HG03175 (cell line): ENCODE measurements at regions not wholly inside any gene's neighbourhood (a gene's known extent, or its start where the extent isn't known, plus 50 kb on each side); places are given as distances from the start of the nearest gene placed in this dataset.
"Not testable (repeated sequence)": the region's sequence is repeated elsewhere in the genome, so short reads cannot be mapped to it uniquely, and the experiment has no call there.

Experiments
- ATAC-seq: cut with Tn5 transposase; IDR thresholded peaks from one replicate; pipeline ENCODE4 v1.9.1; 2021; ENCODE audit warnings: mild to moderate bottlenecking, moderate library complexity; ENCODE audit not compliant: unreplicated experiment

DNA sequence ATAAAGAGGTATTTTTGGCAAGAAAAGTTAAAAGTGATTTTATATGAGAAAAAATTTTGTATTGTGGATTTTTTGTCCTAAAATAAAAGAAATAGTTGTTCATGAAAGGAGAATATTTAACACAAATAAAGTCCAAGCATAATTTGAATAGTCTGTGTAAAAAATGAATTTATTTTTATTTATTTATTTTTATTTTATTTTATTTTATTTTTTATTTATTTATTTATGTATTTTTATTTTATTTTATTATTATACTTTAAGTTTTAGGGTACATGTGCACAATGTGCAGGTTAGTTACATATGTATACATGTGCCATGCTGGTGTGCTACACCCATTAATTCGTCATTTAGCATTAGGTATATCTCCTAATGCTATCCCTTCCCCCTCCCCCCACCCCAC, 948.9 kb upstream of the ADGRB3 start:
- ATAC-seq, result not testable (repeated sequence)

DNA sequence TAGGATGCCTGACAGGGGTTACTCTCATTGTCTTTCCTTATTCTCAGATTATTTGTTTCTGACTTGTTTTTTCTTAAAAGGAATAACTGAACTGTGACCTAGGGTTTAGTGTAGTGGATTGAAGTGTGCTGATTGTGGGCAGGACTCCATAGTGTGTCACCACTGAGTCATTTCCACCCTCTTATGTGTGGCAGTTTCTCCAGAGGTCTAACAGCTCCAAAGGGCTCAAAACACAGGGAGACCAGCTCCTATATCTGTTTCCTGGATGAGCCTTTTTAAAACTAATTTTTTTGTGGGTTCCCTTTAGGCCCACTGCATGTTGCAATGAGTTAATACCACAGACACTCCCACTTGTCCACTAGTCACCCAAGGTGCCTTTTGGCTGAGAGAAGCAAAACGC, 951.1 kb upstream of the ADGRB3 start:
- no peak for ATAC-seq

DNA sequence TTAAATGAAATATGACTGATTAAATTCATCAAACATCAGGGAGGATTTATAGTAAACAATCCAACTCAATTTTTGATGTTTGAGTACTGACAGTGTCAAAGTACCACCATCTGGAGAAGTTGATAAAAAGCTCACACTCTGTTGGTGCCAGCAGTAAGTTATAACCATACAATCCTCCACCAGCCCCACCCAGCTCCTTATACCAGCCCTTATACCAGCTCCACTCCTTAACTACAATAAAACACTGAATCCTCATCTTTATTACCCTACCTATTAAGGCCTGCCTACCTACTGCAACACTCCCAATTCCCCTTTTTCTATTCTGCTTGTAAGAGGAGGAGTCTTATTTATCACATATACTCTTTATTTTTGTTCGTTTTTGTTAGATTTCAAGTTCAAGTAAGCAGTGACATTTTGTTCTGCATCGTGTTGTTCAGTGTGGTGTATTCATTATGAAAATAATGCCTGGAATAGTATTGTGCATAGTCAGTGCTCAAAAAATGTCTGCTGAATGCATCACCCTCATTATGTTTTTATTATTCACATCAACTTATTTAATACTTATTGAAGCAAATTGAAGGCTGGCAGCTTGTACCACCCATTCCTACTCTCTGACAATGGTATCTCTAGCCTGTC, 954.7 kb upstream of the ADGRB3 start:
- ATAC-seq, result no peak

DNA sequence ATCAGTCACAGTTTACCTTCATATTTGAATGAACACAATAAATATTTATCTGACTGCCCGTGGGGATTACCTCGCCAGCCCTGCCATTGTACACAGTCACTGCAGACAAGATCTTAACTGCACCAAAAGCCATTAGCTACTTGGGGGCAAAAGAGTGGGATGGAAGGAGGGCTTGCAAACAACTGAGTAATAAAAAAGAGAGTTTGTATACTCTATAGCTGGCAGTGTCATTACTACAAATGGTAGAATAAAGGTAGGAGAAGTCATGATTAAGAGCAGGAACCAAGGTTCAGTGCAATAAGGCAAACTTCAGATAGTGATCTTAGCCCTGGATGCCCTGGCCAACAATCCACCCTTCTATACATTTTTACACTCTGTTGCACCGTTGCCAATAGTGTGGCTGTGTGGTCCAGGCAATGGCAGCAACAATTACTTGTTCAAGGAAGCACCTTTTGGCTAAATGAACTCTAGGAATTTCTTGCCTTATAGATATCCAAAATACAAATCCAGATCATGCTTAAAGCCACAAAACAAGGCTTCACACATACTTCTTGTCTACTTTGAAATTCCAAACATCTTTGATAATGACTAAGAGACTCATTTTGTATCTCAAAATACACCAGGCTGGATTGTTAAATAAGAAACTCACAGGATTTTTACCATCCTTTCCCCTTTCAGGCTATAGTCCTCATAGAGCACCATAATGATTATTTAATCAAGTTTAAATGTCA, 955.4 kb upstream of the ADGRB3 start:
- no peak for ATAC-seq

DNA sequence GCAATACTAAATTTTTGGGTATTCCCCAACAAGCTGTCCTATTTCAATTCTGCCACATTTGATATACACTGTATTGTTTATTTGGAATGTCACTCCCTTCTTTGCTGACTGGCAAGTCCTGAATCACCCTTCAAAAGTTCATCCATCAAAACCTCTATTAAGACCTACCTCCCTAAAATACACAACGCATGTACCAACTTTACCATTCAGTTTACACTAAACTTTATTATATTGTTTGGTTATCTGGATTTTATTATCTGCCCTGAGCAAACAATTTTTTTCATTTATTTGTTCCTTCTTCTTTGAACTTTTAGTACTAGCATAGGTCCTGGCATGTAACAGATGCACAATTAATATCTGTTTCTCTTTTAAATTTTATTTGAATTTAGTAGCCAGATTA, 958.2 kb upstream of the ADGRB3 start:
- ATAC-seq, result no peak

DNA sequence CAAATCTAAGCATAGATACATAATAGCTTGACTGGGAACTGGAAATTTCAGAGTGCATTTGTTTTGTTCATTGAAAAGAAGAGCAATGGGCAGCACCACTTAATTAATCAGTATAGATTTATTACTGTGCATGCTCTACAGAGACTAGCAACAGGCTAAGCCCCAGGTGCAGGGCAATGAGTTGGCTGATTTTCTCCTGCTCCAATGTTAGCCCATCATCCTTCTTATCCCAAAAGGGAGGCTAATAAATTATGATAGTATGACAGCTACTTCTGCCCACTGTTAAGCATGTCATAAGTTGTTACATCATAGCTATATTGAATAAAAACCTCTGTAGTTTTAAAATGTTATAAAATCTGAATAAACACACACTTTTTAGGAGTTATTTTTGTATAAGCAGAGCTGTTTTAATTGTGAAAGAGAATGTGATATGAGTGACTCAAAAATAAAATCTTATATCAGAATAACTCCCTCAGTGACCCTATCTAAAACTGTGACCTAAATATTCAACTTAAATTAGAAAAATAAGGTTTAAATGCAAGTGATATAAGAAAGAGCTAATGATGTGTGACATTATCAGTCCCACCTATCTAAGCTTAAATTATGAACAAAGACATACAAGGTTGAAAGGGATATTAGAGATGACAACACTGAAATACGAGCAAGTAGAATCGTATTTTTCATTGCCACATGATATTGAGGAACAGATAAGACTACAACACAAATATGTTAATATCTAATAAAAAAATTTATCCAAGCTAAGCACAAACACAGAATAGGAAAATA, 967.3 kb upstream of the ADGRB3 start:
- ATAC-seq, result no peak

DNA sequence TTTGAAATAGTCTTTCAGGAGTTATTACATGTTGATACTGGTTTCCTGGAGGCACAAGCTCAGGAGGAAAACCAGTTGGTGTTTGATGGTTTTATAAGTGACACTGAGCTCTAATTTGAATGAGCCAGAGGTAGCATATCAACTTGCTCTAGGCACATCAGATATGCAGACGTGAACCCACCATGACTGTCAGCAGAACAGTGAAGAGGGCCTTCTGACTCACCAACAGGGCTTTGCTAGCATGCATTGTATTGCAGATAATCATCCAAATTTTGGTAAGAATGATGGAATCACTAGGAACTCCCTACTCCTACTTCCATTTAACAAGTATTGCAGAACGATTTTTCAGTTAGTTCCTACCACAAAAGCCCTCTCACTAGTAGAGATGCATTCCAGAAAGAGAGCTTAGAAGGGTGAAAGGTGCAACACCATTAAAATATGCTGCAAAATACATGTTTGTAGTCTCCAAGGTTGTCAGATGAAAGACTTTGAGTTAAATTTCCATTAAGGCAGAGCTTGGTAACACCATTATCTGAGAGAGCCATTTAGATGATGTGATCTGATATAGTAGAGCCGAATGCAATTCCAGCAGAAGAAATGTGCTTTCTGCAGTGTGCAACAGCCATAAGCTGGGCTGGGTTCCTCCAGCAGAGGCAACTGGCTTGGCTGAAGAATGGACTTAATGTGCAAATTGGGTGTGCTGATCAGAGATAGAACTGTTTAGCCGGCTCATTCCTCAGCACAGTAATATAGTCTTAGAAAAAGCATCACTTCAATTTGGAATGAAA, 968.7 kb upstream of the ADGRB3 start:
- ATAC-seq, result no peak

DNA sequence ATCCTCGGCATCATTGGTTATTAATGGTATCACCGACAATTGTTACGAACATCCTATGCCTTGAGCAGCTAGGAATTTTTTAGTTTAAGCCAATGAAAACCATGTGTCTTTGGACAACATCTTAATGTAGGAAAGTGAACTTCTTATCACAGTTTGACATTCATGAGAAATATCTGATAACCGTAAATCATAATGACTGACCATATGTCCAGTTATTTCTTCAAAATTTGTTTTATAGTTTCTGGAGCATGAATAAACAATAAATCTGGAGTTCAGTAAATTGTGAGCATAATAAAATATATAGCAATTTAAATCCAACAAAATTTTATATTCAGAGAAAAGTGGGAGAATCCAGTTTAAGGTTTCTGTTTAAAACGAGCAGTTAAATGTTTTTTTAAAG, 970.1 kb upstream of the ADGRB3 start:
- ATAC-seq, result no peak

DNA sequence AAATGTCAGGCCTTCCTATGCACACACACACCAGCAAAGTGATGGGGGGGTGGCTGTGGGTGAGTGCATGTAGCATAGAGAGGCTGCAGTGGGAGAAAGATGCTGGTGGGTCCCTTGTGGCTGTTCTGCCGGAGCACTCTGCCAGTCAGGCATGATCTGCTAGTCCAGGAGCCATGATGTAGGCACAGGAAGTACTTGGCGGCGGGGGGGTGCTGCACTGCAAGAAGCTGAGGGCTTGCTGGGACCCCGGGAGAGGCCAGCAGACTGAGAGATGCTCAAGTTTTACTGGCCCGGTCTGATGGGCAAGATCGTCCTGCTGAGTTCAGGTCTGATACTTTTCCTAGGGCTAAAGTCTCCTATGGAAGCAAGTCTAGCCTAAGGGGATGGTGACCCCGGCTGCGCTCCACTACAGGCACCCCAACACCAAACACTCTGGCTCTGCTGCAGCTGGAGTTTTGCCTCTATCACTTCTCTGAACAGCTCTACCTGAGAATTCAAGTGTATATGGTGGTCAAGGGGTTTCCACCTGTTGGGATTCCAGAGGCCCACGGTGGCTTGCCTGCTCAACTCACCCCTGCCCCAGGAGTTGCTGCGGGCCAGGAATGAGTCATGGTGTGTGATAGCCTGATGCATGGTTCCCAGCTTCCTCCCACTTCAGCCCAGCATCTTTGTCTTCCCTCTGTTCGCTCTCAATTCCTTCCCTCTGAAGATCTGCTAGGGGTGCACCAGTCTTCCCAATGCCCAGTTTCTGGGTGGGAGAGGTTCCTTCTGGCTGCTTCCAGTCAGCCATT, 971.8 kb upstream of the ADGRB3 start:
- no peak for ATAC-seq

DNA sequence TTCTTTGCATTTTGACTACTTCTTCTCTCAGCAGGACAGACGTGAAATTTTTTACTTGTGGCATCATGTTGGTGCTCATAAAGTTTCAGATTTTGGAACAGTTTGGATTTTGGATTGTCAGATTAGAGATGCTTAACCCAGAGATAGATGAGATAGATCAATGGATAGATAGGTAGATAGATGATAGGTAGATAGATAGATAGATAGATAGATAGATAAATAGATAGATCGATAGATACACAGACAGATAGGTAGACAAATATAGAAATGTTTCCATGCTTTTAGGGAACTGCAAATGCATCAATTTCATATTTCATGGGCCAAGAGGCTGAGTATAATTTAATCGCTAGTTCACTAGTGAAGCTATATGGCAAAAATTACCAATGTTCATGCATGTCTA, 981.5 kb upstream of the ADGRB3 start:
- no peak for ATAC-seq

DNA sequence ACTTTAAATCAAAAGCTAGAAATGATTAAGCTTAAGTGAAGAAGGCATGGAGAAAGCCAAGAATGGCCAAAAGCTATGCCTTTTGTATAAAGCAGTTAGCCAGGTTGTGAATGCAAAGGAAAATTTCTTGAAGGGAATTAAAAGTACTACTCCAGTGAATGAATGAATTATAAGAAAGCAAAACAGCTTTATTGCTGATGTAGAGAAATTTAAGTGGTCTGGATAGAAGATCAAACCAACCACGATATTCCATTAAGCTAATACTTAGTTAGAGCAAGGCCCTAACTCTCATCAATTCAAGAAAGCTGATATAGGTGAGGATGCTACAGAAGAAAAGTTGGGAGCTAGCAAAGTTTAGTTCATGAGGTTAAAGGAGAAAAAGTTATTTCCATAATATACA, 988.5 kb upstream of the ADGRB3 start:
- ATAC-seq, result no peak

DNA sequence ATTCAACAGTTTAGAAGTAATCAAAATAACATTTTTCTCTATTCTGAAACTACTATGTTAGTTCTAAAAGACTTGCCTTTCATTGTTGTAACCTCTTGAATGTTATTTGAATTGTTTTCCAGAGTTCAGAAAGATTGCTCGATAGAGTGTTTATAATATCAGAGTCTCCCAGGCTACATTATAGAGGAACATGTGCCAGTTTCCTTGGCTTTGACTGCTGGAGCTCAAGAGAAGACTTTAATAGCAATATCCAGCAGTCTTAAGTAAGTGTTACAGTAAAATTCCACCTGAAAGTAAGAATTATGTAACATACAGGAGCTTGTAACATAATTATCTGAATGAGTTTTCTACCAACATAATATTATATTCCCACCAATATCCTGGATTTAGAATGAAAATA, 991.8 kb upstream of the ADGRB3 start:
- no peak for ATAC-seq

DNA sequence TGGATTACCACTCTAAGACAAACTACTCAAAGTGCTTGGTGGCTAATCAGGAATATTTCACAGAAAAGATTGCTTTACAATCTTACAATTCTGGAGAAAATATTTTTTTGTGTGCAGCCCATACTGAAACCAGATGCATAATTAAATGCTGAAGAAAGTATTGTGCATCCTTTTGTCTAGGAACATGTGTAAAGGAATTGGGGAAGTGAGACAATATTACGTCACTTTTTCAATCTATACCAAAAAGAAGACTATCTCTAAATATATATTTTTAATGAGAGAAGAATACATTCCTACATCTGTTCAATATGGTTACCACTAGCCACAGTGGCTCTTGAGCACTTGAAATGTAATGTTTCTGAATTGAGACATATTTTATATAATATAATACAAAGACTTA, 992.5 kb upstream of the ADGRB3 start:
- ATAC-seq, result no peak

DNA sequence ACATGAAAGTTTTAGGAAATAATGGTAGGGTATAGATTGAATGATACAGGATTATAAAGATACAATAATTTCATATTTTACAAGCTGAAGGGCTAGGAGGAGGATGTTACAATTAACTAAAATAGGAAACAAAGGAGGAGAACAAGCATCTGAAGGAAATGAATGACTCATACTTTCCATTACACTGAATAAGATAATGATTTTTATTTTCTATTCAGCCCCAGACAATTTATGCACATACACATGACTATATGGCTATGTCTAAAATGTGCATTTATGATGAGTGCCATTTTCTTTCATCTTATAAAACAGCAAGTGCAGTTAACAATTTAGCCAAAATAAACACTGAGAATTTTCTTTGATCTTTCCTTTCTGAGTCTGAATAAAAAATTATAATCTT, 994.6 kb upstream of the ADGRB3 start:
- no peak for ATAC-seq

DNA sequence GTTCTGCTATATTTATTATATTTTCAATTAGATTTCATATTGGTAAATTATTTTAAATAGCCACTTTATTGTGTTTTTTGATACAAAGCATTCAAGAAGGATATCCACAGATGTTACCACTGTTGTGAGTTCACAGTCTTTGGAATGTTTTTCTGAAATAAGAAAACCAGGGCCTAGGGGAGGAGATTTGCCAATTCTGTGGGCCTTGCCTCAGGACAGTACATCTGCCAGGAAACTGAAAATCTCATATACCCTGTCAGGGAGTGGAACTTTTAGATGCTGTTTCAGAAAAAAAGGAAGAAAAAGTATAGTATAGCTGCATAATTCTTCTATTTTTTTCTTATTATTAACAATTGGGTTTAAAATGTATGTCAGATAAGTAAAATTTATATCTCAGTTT, 995.9 kb upstream of the ADGRB3 start:
- no peak for ATAC-seq

DNA sequence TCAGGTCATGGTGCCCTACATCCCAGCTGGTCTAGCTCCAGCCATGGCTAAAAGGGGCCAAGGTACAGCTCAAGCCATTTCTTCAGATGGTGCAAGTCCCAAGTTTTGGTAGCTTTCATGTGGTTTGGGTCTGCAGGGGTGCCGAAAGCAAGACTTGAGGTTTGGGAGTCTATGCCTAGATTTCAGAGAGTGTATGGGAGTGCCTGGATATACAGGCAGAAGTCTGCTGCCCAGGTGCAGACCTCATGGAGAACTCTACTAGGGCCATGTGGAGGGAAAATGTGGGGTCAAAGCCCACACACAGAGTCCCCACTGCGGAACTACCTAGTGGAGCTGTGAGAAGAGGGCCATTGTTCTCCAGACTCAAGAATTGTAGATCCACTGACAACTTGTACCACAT, 1000.9 kb upstream of the ADGRB3 start:
- no peak for ATAC-seq

DNA sequence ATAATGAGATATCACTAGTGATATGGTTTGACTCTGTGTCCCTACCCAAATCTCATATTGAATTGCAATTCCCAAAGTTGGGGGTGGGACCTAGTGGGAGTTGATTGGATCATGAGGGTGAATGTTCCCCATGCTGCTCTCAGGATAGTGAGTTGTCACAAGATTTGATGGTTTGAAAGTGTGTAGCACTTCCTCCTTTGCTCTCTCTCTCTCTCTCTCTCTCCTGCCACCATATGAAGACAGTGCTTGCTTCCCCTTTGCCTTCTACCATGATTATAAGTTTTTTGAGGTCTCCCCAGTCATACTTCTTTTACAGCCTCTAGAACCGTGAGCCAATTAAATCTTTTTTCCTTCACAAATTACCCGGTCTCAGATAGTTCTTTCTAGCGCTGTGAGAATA, 1002.0 kb upstream of the ADGRB3 start:
- no peak for ATAC-seq

DNA sequence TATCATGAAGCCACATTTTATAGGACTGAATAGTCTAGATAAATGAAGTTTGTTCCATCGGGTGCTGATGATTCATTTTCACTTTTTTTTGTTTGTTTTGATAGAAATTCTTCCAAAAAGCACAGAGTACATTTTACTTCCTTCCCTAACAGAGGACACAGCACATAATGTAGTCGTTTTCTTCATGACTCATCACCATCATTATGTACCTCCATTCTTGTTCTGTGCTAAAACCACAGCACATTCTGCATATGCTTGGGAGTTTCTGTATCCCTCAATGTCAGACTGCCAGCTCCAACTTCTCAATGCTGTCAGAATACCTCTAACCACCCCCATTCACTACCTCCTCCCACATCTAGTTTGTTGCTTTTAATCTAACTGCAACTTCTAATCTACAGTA, 1004.9 kb upstream of the ADGRB3 start:
- ATAC-seq, result no peak

DNA sequence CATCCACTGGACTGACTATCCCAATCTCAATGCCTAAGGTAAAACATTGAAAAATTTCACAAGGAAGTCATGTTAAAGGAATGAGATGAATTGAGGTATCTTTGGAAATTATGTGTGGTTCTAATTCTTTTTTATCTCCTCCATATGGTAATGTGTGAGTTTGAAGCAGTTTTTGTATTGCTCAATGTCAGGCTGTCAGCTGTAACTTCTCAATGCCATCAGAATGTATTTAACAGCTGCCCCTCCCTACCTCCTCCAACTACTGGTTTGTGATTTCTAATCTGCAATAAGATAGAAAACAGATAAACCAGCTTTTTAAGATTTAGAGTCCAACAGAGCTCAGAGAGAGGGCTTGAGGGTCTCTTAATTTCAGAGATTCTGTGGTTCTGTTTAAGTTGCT, 1005.8 kb upstream of the ADGRB3 start:
- no peak for ATAC-seq

DNA sequence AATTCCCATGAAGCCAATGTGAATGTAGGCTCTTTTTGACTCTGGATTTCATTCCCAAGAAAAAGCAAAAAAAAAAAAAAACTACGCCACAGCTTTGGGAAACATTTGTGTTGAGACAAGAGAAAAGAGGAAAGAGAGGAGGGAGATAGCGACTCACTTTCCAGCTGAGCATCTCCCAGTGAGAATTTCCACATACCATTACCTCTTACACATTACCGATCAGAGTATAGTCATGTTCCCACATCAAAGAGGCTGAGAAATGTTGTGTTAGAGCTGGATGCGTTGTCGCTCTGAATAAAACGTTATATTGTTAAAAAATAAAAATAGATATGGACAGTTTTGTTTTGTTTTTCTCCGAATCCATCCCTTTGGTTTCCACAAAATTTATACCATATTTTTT, 1019.3 kb upstream of the ADGRB3 start:
- ATAC-seq, result no peak
